ENCODE measurements at regions not wholly inside any gene's neighbourhood (a gene's known extent, or its start where the extent isn't known, plus 50 kb on each side); places are given as distances from the start of the nearest gene placed in this dataset.
"Not testable (repeated sequence)": the region's sequence is repeated elsewhere in the genome, so short reads cannot be mapped to it uniquely, and the experiment has no call there.

- not testable (repeated sequence) for DNase-seq (ENCODE audit: low spot score)
These were observed 57.8 kb upstream of the NBPF8 start for GRCh38 chr1:120357046-120357445.

- DNase-seq (ENCODE audit: low spot score) = peak; percentile 4
These were observed 58.7 kb upstream of the NBPF8 start for GRCh38 chr1:120356170-120356569.

GRCh38 chr1:120354618-120355184 lies 60.1 kb upstream of the NBPF8 start:
- DNase-seq (ENCODE audit: low spot score) = not testable (repeated sequence)

- not testable (repeated sequence) for DNase-seq (ENCODE audit: low spot score)
These were observed 72.4 kb upstream of the NBPF8 start for GRCh38 chr1:120342231-120343073.

GRCh38 chr1:120341756-120342155 lies 73.1 kb upstream of the NBPF8 start:
- DNase-seq (ENCODE audit: low spot score) = peak; percentile 44

GRCh38 chr1:120340838-120341751 lies 73.7 kb upstream of the NBPF8 start:
- not testable (repeated sequence) for DNase-seq (ENCODE audit: low spot score)

- DNase-seq (ENCODE audit: low spot score) = not testable (repeated sequence)
These were observed 99.1 kb upstream of the NBPF8 start for GRCh38 chr1:120315738-120316137.

- not testable (repeated sequence) for DNase-seq (ENCODE audit: low spot score)
These were observed 102.9 kb upstream of the NBPF8 start for GRCh38 chr1:120311930-120312329.

- not testable (repeated sequence) for DNase-seq (ENCODE audit: low spot score)
These were observed 105.8 kb upstream of the NBPF8 start for GRCh38 chr1:120308940-120309578.

GRCh38 chr1:120305046-120305445 lies 109.8 kb upstream of the NBPF8 start:
- not testable (repeated sequence) for DNase-seq (ENCODE audit: low spot score)

- not testable (repeated sequence) for DNase-seq (ENCODE audit: low spot score)
These were observed 110.5 kb upstream of the NBPF8 start for GRCh38 chr1:120304341-120304740.

- not testable (repeated sequence) for DNase-seq (ENCODE audit: low spot score)
These were observed 115.3 kb upstream of the NBPF8 start for GRCh38 chr1:120299433-120300057.

GRCh38 chr1:120298487-120298886 lies 116.3 kb upstream of the NBPF8 start:
- not testable (repeated sequence) for DNase-seq (ENCODE audit: low spot score)

GRCh38 chr1:120297345-120297953 lies 117.4 kb upstream of the NBPF8 start:
- not testable (repeated sequence) for DNase-seq (ENCODE audit: low spot score)

- not testable (repeated sequence) for DNase-seq (ENCODE audit: low spot score)
These were observed 113.8 kb upstream of the SEC22B start for GRCh38 chr1:120290105-120290504.

- not testable (repeated sequence) for DNase-seq (ENCODE audit: low spot score)
These were observed 113.3 kb upstream of the SEC22B start for GRCh38 chr1:120289601-120290074.

- DNase-seq (ENCODE audit: low spot score) = not testable (repeated sequence)
These were observed 112.7 kb upstream of the SEC22B start for GRCh38 chr1:120288814-120289600.

GRCh38 chr1:120288167-120288566 lies 111.8 kb upstream of the SEC22B start:
- not testable (repeated sequence) for DNase-seq (ENCODE audit: low spot score)

- DNase-seq (ENCODE audit: low spot score) = not testable (repeated sequence)
These were observed 106.6 kb upstream of the SEC22B start for GRCh38 chr1:120282744-120283464.
